Erythroblast (primary cell): ENCODE measurements at regions not wholly inside any gene's neighbourhood (a gene's known extent, or its start where the extent isn't known, plus 50 kb on each side); places are given as distances from the start of the nearest gene placed in this dataset.
"Not testable (repeated sequence)": the region's sequence is repeated elsewhere in the genome, so short reads cannot be mapped to it uniquely, and the experiment has no call there.

ENCODE experiments used
- DNase-seq, 2 experiments: peaks; one replicate each; lab custom pipeline; 2025; lab: John Stamatoyannopoulos, UW
- GATA1 ChIP-seq: IDR thresholded peaks from 2 replicates; pipeline ENCODE4 v1.6.1; 2011; ENCODE audit warnings: low read depth, mild to moderate bottlenecking, control low read depth, low read length, moderate library complexity
- POLR2A ChIP-seq: IDR thresholded peaks from 2 replicates; pipeline ENCODE4 v1.6.1; 2011; ENCODE audit warnings: mild to moderate bottlenecking, low read length

GRCh38 chr5:89200899-89201298 is 317.9 kb upstream of the MEF2C start:
- DNase-seq = no peak

GRCh38 chr5:89199306-89199705 is 316.3 kb upstream of the MEF2C start:
- DNase-seq = no peak
- TF ChIP-seq POLR2A = no peak
- TF ChIP-seq GATA1 = no peak

More at GRCh38 chr5:89200899-89201298, 317.9 kb upstream of the MEF2C start:
- TF ChIP-seq POLR2A (no peak), GATA1 (no peak)

- no peak for TF ChIP-seq GATA1
- TF ChIP-seq POLR2A = no peak
- DNase-seq = no peak
Measured at GRCh38 chr5:89191374-89191773, 308.4 kb upstream of the MEF2C start.

GRCh38 chr5:89190515-89191265 is 307.7 kb upstream of the MEF2C start:
- TF ChIP-seq GATA1 (no peak), POLR2A (no peak)
- no peak for DNase-seq

- TF ChIP-seq POLR2A (no peak), GATA1 (no peak)
- no peak for DNase-seq
Measured at GRCh38 chr5:89187883-89188465, 305.0 kb upstream of the MEF2C start.

- no peak for DNase-seq
- TF ChIP-seq POLR2A (no peak), GATA1 (no peak)
Measured at GRCh38 chr5:89187268-89187667, 304.3 kb upstream of the MEF2C start.

GRCh38 chr5:89181546-89181945 is 298.6 kb upstream of the MEF2C start:
- TF ChIP-seq POLR2A (no peak), GATA1 (no peak)
- no peak for DNase-seq

- TF ChIP-seq POLR2A = no peak
- TF ChIP-seq GATA1 = no peak
- no peak for DNase-seq
Measured at GRCh38 chr5:89179731-89180130, 296.7 kb upstream of the MEF2C start.

- DNase-seq = no peak
- TF ChIP-seq GATA1 (no peak), POLR2A (no peak)
Measured at GRCh38 chr5:89178541-89178940, 295.6 kb upstream of the MEF2C start.

GRCh38 chr5:89173528-89173927 is 290.5 kb upstream of the MEF2C start:
- no peak for DNase-seq
- TF ChIP-seq POLR2A = no peak
- TF ChIP-seq GATA1 = no peak

- no peak for TF ChIP-seq POLR2A
- TF ChIP-seq GATA1 = no peak
- DNase-seq = no peak
Measured at GRCh38 chr5:89168766-89169165, 285.8 kb upstream of the MEF2C start.

- DNase-seq = not testable (repeated sequence)
Measured at GRCh38 chr5:89164703-89165102, 281.7 kb upstream of the MEF2C start.

GRCh38 chr5:89156226-89156625 is 273.2 kb upstream of the MEF2C start:
- no peak for DNase-seq
- TF ChIP-seq GATA1 (no peak), POLR2A (no peak)

- DNase-seq = no peak
- no peak for TF ChIP-seq GATA1
- TF ChIP-seq POLR2A = no peak
Measured at GRCh38 chr5:89147031-89147430, 264.0 kb upstream of the MEF2C start.

GRCh38 chr5:89137148-89137547 is 254.2 kb upstream of the MEF2C start:
- no peak for DNase-seq
- TF ChIP-seq POLR2A = no peak
- TF ChIP-seq GATA1 = no peak
